ENCODE measurements at regions not wholly inside any gene's neighbourhood (a gene's known extent, or its start where the extent isn't known, plus 50 kb on each side); places are given as distances from the start of the nearest gene placed in this dataset.

GRCh38 chr4:26030780-26031179, 116.8 kb downstream of the SMIM20 start:
- ATAC-seq = no peak
- TF ChIP-seq CSDC2 (CRISPR knock-in tag; IDR thresholded peaks at IDR 0.05) (no peak), ZFP30 (CRISPR knock-in tag; IDR thresholded peaks at IDR 0.05) (no peak), TCF4 (CRISPR knock-in tag; IDR thresholded peaks at IDR 0.05; ENCODE audit: borderline replicate concordance) (no peak), BACH2 (CRISPR knock-in tag; IDR thresholded peaks at IDR 0.05; ENCODE audit: borderline replicate concordance) (no peak), PATZ1 (CRISPR knock-in tag; IDR thresholded peaks at IDR 0.05; ENCODE audit: borderline replicate concordance) (no peak), TOX (CRISPR knock-in tag; IDR thresholded peaks at IDR 0.05; ENCODE audit: borderline replicate concordance) (no peak), POU6F1 (CRISPR knock-in tag; IDR thresholded peaks at IDR 0.05; ENCODE audit: borderline replicate concordance, low read depth) (no peak), PPARA (CRISPR knock-in tag; IDR thresholded peaks at IDR 0.05; ENCODE audit: borderline replicate concordance) (no peak)

- no peak for ATAC-seq
- TF ChIP-seq ZFP30 (CRISPR knock-in tag; IDR thresholded peaks at IDR 0.05) (no peak), POU6F1 (CRISPR knock-in tag; IDR thresholded peaks at IDR 0.05; ENCODE audit: borderline replicate concordance, low read depth) (no peak), ESRRG (CRISPR knock-in tag; IDR thresholded peaks at IDR 0.05) (no peak), ZNF8 (CRISPR knock-in tag; IDR thresholded peaks at IDR 0.05) (no peak), ISL1 (CRISPR knock-in tag; IDR thresholded peaks at IDR 0.05) (no peak), PATZ1 (CRISPR knock-in tag; IDR thresholded peaks at IDR 0.05; ENCODE audit: borderline replicate concordance) (no peak), ZNF70 (CRISPR knock-in tag; IDR thresholded peaks at IDR 0.05) (no peak), OSR1 (CRISPR knock-in tag; IDR thresholded peaks at IDR 0.05) (no peak), ZNF565 (CRISPR knock-in tag; conservative IDR thresholded peaks at IDR 0.05; ENCODE audit: low read depth) (no peak), SNAI2 (CRISPR knock-in tag; IDR thresholded peaks at IDR 0.05) (no peak), PPARA (CRISPR knock-in tag; IDR thresholded peaks at IDR 0.05; ENCODE audit: borderline replicate concordance) (no peak), BACH2 (CRISPR knock-in tag; IDR thresholded peaks at IDR 0.05; ENCODE audit: borderline replicate concordance) (no peak), CSDC2 (CRISPR knock-in tag; IDR thresholded peaks at IDR 0.05) (no peak)
Measured at GRCh38 chr4:26031704-26032103, 117.7 kb downstream of the SMIM20 start.

- no peak for ATAC-seq
- TF ChIP-seq ZNF70 (CRISPR knock-in tag; IDR thresholded peaks at IDR 0.05) (no peak), CREB5 (CRISPR knock-in tag; IDR thresholded peaks at IDR 0.05; ENCODE audit: low read depth) (no peak), TSHZ2 (CRISPR knock-in tag; IDR thresholded peaks at IDR 0.05) (no peak), RARB (CRISPR knock-in tag; IDR thresholded peaks at IDR 0.05) (no peak), OSR1 (CRISPR knock-in tag; IDR thresholded peaks at IDR 0.05) (no peak), ZFP3 (CRISPR knock-in tag; IDR thresholded peaks at IDR 0.05) (no peak), ZNF8 (CRISPR knock-in tag; IDR thresholded peaks at IDR 0.05) (no peak), TCF4 (CRISPR knock-in tag; IDR thresholded peaks at IDR 0.05; ENCODE audit: borderline replicate concordance) (no peak), ZC3H10 (CRISPR knock-in tag; IDR thresholded peaks at IDR 0.05) (no peak), PPARA (CRISPR knock-in tag; IDR thresholded peaks at IDR 0.05; ENCODE audit: borderline replicate concordance) (no peak), BACH2 (CRISPR knock-in tag; IDR thresholded peaks at IDR 0.05; ENCODE audit: borderline replicate concordance) (no peak), ISL1 (CRISPR knock-in tag; IDR thresholded peaks at IDR 0.05) (no peak), POU6F1 (CRISPR knock-in tag; IDR thresholded peaks at IDR 0.05; ENCODE audit: borderline replicate concordance, low read depth) (no peak), ZNF565 (CRISPR knock-in tag; conservative IDR thresholded peaks at IDR 0.05; ENCODE audit: low read depth) (no peak), CSRNP3 (CRISPR knock-in tag; IDR thresholded peaks at IDR 0.05) (no peak), SNAI2 (CRISPR knock-in tag; IDR thresholded peaks at IDR 0.05) (no peak), TOX (CRISPR knock-in tag; IDR thresholded peaks at IDR 0.05; ENCODE audit: borderline replicate concordance) (no peak), ZFP30 (CRISPR knock-in tag; IDR thresholded peaks at IDR 0.05) (no peak)
Measured at GRCh38 chr4:26032142-26032541, 118.1 kb downstream of the SMIM20 start.
